ENCODE measurements at regions not wholly inside any gene's neighbourhood (a gene's known extent, or its start where the extent isn't known, plus 50 kb on each side); places are given as distances from the start of the nearest gene placed in this dataset.
A peak's percentile ranks its signal among the peaks of the same experiment; 100 is the strongest.

GRCh38 chr16:85246473-85246872, 134.2 kb upstream of the CIBAR2 start:
- DNase-seq (ENCODE audit: low spot score): no peak
- Mint-ChIP-seq H3K36me3 (ENCODE audit: low read depth, unreplicated experiment) (peaks cover 3% of the 10 kb centered on the region), H3K27ac (ENCODE audit: unreplicated experiment) (no peak overlapping the region), H3K4me1 (ENCODE audit: unreplicated experiment) (peaks cover 6% of the 10 kb centered on the region), H3K4me3 (ENCODE audit: unreplicated experiment) (no peak overlapping the region), H3K9me3 (ENCODE audit: unreplicated experiment) (no peaks in the 10 kb centered on the region), H3K27me3 (ENCODE audit: unreplicated experiment) (peaks cover 8% of the 10 kb centered on the region)
- TF ChIP-seq, protein P1, sequence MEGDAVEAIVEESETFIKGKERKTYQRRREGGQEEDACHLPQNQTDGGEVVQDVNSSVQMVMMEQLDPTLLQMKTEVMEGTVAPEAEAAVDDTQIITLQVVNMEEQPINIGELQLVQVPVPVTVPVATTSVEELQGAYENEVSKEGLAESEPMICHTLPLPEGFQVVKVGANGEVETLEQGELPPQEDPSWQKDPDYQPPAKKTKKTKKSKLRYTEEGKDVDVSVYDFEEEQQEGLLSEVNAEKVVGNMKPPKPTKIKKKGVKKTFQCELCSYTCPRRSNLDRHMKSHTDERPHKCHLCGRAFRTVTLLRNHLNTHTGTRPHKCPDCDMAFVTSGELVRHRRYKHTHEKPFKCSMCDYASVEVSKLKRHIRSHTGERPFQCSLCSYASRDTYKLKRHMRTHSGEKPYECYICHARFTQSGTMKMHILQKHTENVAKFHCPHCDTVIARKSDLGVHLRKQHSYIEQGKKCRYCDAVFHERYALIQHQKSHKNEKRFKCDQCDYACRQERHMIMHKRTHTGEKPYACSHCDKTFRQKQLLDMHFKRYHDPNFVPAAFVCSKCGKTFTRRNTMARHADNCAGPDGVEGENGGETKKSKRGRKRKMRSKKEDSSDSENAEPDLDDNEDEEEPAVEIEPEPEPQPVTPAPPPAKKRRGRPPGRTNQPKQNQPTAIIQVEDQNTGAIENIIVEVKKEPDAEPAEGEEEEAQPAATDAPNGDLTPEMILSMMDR (IDR thresholded peaks at IDR 0.05; ENCODE audit: unreplicated experiment): no peak

DNA sequence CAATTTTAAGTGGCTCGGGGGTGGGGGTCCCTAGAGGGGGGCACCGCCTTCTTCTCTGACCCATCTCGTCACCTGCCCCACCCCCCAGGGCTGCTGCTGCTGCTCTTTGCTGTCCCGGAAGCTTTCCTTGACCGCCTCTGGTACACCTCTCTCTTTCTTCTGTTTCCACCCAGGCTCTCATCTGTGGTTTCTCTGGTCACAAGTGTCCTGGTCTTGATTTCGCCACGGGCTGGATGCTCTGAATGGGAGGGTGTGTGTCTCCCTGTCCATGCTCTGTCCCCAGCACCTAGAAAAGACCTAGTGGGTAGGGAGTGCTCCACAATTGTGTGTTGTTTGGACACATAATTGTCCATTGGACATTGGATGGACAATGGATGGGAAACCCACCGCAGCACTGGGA, 134.7 kb upstream of the CIBAR2 start:
- Mint-ChIP-seq H3K4me3 (ENCODE audit: unreplicated experiment) (no peak overlapping the region), H3K9me3 (ENCODE audit: unreplicated experiment) (no peaks in the 10 kb centered on the region), H3K27ac (ENCODE audit: unreplicated experiment) (peak overlapping the region; percentile 42), H3K27me3 (ENCODE audit: unreplicated experiment) (peaks cover 10% of the 10 kb centered on the region), H3K4me1 (ENCODE audit: unreplicated experiment) (peaks cover 6% of the 10 kb centered on the region), H3K36me3 (ENCODE audit: low read depth, unreplicated experiment) (peaks cover 3% of the 10 kb centered on the region)
- DNase-seq (ENCODE audit: low spot score): no peak
- TF ChIP-seq, protein P1 (IDR thresholded peaks at IDR 0.05; ENCODE audit: unreplicated experiment): no peak

GRCh38 chr16:85248342-85248741, 136.1 kb upstream of the CIBAR2 start:
- TF ChIP-seq, protein P1 (IDR thresholded peaks at IDR 0.05; ENCODE audit: unreplicated experiment): no peak
- H3K4me1 Mint-ChIP-seq (ENCODE audit: unreplicated experiment): peaks cover 6% of the 10 kb centered on the region
- no peaks in the 10 kb centered on the region for H3K9me3 Mint-ChIP-seq (ENCODE audit: unreplicated experiment)
- no peak for DNase-seq (ENCODE audit: low spot score)
- H3K36me3 Mint-ChIP-seq (ENCODE audit: low read depth, unreplicated experiment): peaks cover 3% of the 10 kb centered on the region
- H3K4me3 Mint-ChIP-seq (ENCODE audit: unreplicated experiment): no peak overlapping the region
- H3K27me3 Mint-ChIP-seq (ENCODE audit: unreplicated experiment): peaks cover 9% of the 10 kb centered on the region
- no peak overlapping the region for H3K27ac Mint-ChIP-seq (ENCODE audit: unreplicated experiment)

DNA sequence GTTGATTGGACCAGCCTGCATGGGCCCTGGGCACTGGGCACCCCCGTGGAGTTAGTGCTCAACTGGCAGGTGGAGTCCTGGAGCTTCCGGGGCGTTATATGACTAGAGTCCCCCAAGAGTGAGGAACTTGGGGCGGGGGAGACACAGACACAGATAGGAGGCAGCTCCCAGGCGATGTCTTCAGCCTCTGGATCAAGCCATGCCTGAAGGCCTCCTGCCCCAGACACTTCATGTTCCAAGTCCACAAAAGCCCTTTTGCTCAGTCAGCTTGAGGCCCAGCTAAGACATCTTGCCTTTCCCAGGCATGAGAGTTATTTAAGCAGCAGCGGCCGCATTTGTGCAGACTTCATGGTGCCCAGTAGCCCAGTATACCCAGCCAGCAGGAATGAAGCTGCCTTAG, 136.6 kb upstream of the CIBAR2 start:
- DNase-seq (ENCODE audit: low spot score): no peak
- Mint-ChIP-seq H3K4me1 (ENCODE audit: unreplicated experiment) (peaks cover 6% of the 10 kb centered on the region), H3K27me3 (ENCODE audit: unreplicated experiment) (peaks cover 9% of the 10 kb centered on the region), H3K9me3 (ENCODE audit: unreplicated experiment) (no peaks in the 10 kb centered on the region), H3K27ac (ENCODE audit: unreplicated experiment) (no peak overlapping the region), H3K4me3 (ENCODE audit: unreplicated experiment) (no peak overlapping the region), H3K36me3 (ENCODE audit: low read depth, unreplicated experiment) (peaks cover 3% of the 10 kb centered on the region)
- TF ChIP-seq, protein P1 (IDR thresholded peaks at IDR 0.05; ENCODE audit: unreplicated experiment): no peak

- TF ChIP-seq, protein P1 (IDR thresholded peaks at IDR 0.05; ENCODE audit: unreplicated experiment): no peak
- Mint-ChIP-seq H3K27ac (ENCODE audit: unreplicated experiment) (no peak overlapping the region), H3K4me3 (ENCODE audit: unreplicated experiment) (no peak overlapping the region), H3K27me3 (ENCODE audit: unreplicated experiment) (peaks cover 12% of the 10 kb centered on the region), H3K36me3 (ENCODE audit: low read depth, unreplicated experiment) (peaks cover 3% of the 10 kb centered on the region), H3K9me3 (ENCODE audit: unreplicated experiment) (no peaks in the 10 kb centered on the region), H3K4me1 (ENCODE audit: unreplicated experiment) (peaks cover 6% of the 10 kb centered on the region)
- DNase-seq (ENCODE audit: low spot score): no peak
Measured at GRCh38 chr16:85249418-85250146, 137.3 kb upstream of the CIBAR2 start.

All from endothelial cell (in vitro differentiated cells).